IMR-90 (cell line): ENCODE measurements at regions not wholly inside any gene's neighbourhood (a gene's known extent, or its start where the extent isn't known, plus 50 kb on each side); places are given as distances from the start of the nearest gene placed in this dataset.

Experiments
- ATAC-seq: fragments of 200-7000 bp; cut with Tn5 transposase; 2 replicates; pipeline ENCODE4 v1.9.1; 2020; ENCODE audit warnings: low read depth, mild to moderate bottlenecking, moderate library complexity
- BruUV-seq: library from RNA; stranded (reverse); fragments of 400-500 nt; replicated peaks from 2 replicates; lab custom pipeline; 2021; lab: Mats Ljungman, UMichigan
- CTCF ChIA-PET: fragments of 300-600 bp; formaldehyde crosslinking; extraction: SDS; loops from one replicate; lab custom pipeline; 2021; ENCODE audit warnings: antibody characterized with exemption; lab: Yijun Ruan, JAX
- POLR2A ChIA-PET: fragments of 300-600 bp; sonication (Branson Sonifier 250); formaldehyde crosslinking; loops from one replicate; lab custom pipeline; 2022; ENCODE audit warnings: antibody characterized with exemption; ENCODE audit not compliant: unreplicated experiment; lab: Charles Lee
- DNase-seq: peaks from one replicate; pipeline ENCODE4 v3.0.0; 2013
- H2AFZ ChIP-seq: replicated peaks from 2 replicates; pipeline ENCODE3; 2013; ENCODE audit warnings: low read length, mild to moderate bottlenecking; ENCODE audit not compliant: poor library complexity
- H2AK5ac ChIP-seq: 2 replicates; pipeline ENCODE4 v1.6.1; 2013; ENCODE audit warnings: low read depth, low read length, inconsistent platforms
- H2AK9ac ChIP-seq: replicated peaks from 2 replicates; pipeline ENCODE3; 2013; ENCODE audit warnings: mild to moderate bottlenecking, low read depth, low read length, moderate library complexity; ENCODE audit not compliant: poor library complexity
- H2BK120ac ChIP-seq: 2 replicates; pipeline ENCODE4 v1.6.1; 2013; ENCODE audit warnings: low read depth, low read length, inconsistent platforms
- H2BK15ac ChIP-seq: 3 replicates; pipeline ENCODE4 v1.6.1; 2013; ENCODE audit warnings: low read depth, low read length, inconsistent platforms
- H2BK20ac ChIP-seq: 2 replicates; pipeline ENCODE4 v1.6.1; 2013; ENCODE audit warnings: low read depth, mild to moderate bottlenecking, inconsistent platforms, low read length, moderate library complexity
- H2BK5ac ChIP-seq: 2 replicates; pipeline ENCODE4 v1.6.1; 2013; ENCODE audit warnings: mild to moderate bottlenecking, low read depth, low read length, inconsistent platforms; ENCODE audit not compliant: poor library complexity, severe bottlenecking
- H3K14ac ChIP-seq: replicated peaks from 2 replicates; pipeline ENCODE4 v1.6.1; 2013; ENCODE audit warnings: low read depth, low read length, inconsistent platforms
- H3K18ac ChIP-seq: 2 replicates; pipeline ENCODE4 v1.6.1; 2013; ENCODE audit warnings: low read depth, low read length, control low read depth
- H3K23ac ChIP-seq: 2 replicates; pipeline ENCODE4 v1.6.1; 2013; ENCODE audit warnings: low read depth, low read length, inconsistent platforms
- H3K27ac ChIP-seq: 2 replicates; pipeline ENCODE4 v1.5.1; 2013; ENCODE audit warnings: mild to moderate bottlenecking, control low read depth, low read length; ENCODE audit not compliant: insufficient read depth
- H3K27me3 ChIP-seq: 2 replicates; pipeline ENCODE4 v1.6.1; 2013; ENCODE audit warnings: low read length; ENCODE audit not compliant: control insufficient read depth, insufficient read depth
- H3K36me3 ChIP-seq: 2 replicates; pipeline ENCODE4 v1.6.1; 2013; ENCODE audit warnings: low read length, mixed read lengths; ENCODE audit not compliant: control insufficient read depth, insufficient read depth
- H3K4ac ChIP-seq: 2 replicates; pipeline ENCODE4 v1.6.1; 2013; ENCODE audit warnings: low read depth, low read length, inconsistent platforms
- H3K4me1 ChIP-seq: 2 replicates; pipeline ENCODE4 v1.6.1; 2013; ENCODE audit warnings: low read length, mixed read lengths; ENCODE audit not compliant: control insufficient read depth, insufficient read depth
- H3K4me2 ChIP-seq: 2 replicates; pipeline ENCODE4 v1.6.1; 2013; ENCODE audit warnings: low read depth, mild to moderate bottlenecking, control low read depth, low read length, moderate library complexity
- H3K4me3 ChIP-seq: 2 replicates; pipeline ENCODE4 v1.5.1; 2013; ENCODE audit warnings: low read depth, mild to moderate bottlenecking, control low read depth, low read length, moderate library complexity; ENCODE audit not compliant: insufficient read depth
- H3K56ac ChIP-seq: 2 replicates; pipeline ENCODE4 v1.6.1; 2013; ENCODE audit warnings: low read length, inconsistent platforms; ENCODE audit not compliant: insufficient read depth; ENCODE audit errors: extremely low read depth
- H3K79me1 ChIP-seq, 2 experiments: 2 replicates each; pipeline ENCODE4 v1.6.1; 2013; ENCODE audit warnings: low read length in 2 of 2, inconsistent platforms in 1 of 2, low read depth in 1 of 2
- H3K9ac ChIP-seq: 2 replicates; pipeline ENCODE4 v1.6.1; 2013; ENCODE audit warnings: low read depth, low read length, control low read depth
- H3K9me1 ChIP-seq: 2 replicates; pipeline ENCODE4 v1.6.1; 2013; ENCODE audit warnings: low read length, inconsistent platforms; ENCODE audit not compliant: insufficient read depth
- H3K9me3 ChIP-seq: 2 replicates; pipeline ENCODE4 v1.6.1; 2013; ENCODE audit warnings: low read length; ENCODE audit not compliant: control insufficient read depth, insufficient read depth
- H4K20me1 ChIP-seq: 2 replicates; pipeline ENCODE4 v1.6.1; 2013; ENCODE audit warnings: low read length, inconsistent platforms; ENCODE audit not compliant: insufficient read depth
- H4K5ac ChIP-seq: 2 replicates; pipeline ENCODE4 v1.6.1; 2013; ENCODE audit warnings: mild to moderate bottlenecking, low read depth, low read length, control low read depth
- H4K8ac ChIP-seq, 2 experiments: 2 replicates each; pipeline ENCODE4 v1.6.1; 2013; ENCODE audit warnings: low read depth in 2 of 2, low read length in 2 of 2, control low read depth in 1 of 2, inconsistent platforms in 1 of 2
- H4K91ac ChIP-seq: 2 replicates; pipeline ENCODE4 v1.6.1; 2013; ENCODE audit warnings: low read depth, low read length, inconsistent platforms; ENCODE audit not compliant: insufficient read depth
- CEBPB ChIP-seq: IDR thresholded peaks from 2 replicates; pipeline ENCODE4 v1.6.1; 2012; ENCODE audit warnings: low read depth, low read length, improper control_type of control experiment
- CHD1 ChIP-seq: IDR thresholded peaks from 2 replicates; pipeline ENCODE4 v1.6.1; 2012; ENCODE audit warnings: low read depth, low read length, improper control_type of control experiment
- ELK1 ChIP-seq: fragments of 150-350 bp; IDR thresholded peaks from 2 replicates; pipeline ENCODE4 v1.6.1; 2016; ENCODE audit warnings: low read depth, mild to moderate bottlenecking, low read length, moderate library complexity, borderline replicate concordance
- MAZ ChIP-seq: IDR thresholded peaks from 2 replicates; pipeline ENCODE4 v1.6.1; 2012; ENCODE audit warnings: low read depth, mild to moderate bottlenecking, low read length, improper control_type of control experiment, moderate library complexity, borderline replicate concordance
- MXI1 ChIP-seq: IDR thresholded peaks from 2 replicates; pipeline ENCODE4 v1.6.1; 2012; ENCODE audit warnings: low read depth, mild to moderate bottlenecking, low read length, moderate library complexity, borderline replicate concordance
- NFE2L2 ChIP-seq: fragments of 150-350 bp; IDR thresholded peaks from 2 replicates; pipeline ENCODE4 v1.6.1; 2016; ENCODE audit warnings: low read depth, mild to moderate bottlenecking, low read length
- RAD21 ChIP-seq: IDR thresholded peaks from 2 replicates; pipeline ENCODE4 v1.6.1; 2012; ENCODE audit warnings: low read length, improper control_type of control experiment
- RCOR1 ChIP-seq: IDR thresholded peaks from 2 replicates; pipeline ENCODE4 v1.6.1; 2012; ENCODE audit warnings: mild to moderate bottlenecking, low read length, improper control_type of control experiment; ENCODE audit not compliant: insufficient replicate concordance
- WGBS, 2 experiments: methylation state at CpG; one replicate each; pipeline versions ENCODE4 v1.1.5 to v1.1.7; 2013; ENCODE audit warnings: missing lambda C conversion rate in 2 of 2; ENCODE audit not compliant: insufficient read length in 1 of 2; ENCODE audit errors: extremely low coverage in 2 of 2; 5-methylcytosine and 5-hydroxymethylcytosine counted together
- dilution Hi-C: fragments of 300-500 bp; cut with HindIII; formaldehyde crosslinking; loops from one replicate; pipeline ENCODE4 v1.14.3; 2018; ENCODE audit warnings: low sequenced_read_pairs; ENCODE audit not compliant: unreplicated experiment
- in situ Hi-C: fragments of 300-500 bp; cut with MboI; formaldehyde crosslinking; loops from 3 replicates; pipeline ENCODE4 v1.14.3; 2019; ENCODE audit warnings: low sequenced_read_pairs, inconsistent platforms, mixed read lengths
- intact Hi-C: fragments of 100-400 bp; cut with micrococcal nuclease; formaldehyde crosslinking; loops from 2 replicates; pipeline ENCODE4 v1.10.0; 2022

- TF ChIP-seq RCOR1 (no peak), RAD21 (no peak), ELK1 (no peak), NFE2L2 (no peak), CEBPB (no peak), MAZ (no peak), MXI1 (no peak), CHD1 (no peak)
- CTCF ChIA-PET, result interaction anchor here (1.0 to 1.1 kb wide), 2 partner anchors 12 to 24 kb away, joined by 3 read pairs; no protein-coding TSS in a partner anchor
- no peak for ATAC-seq
- peak overlapping the region; percentile 87; the same call in 1 of the 3 replicates for H2BK15ac ChIP-seq
- H4K5ac ChIP-seq, result peak overlapping the region; percentile 12
- WGBS, 2 experiments, result 100% methylated on average over 1 of the region's 1 CpG; no CpG with 5 or more reads in 1 of the 2 experiments
- no peak for DNase-seq
- H3K9me3 ChIP-seq, result no peaks in the 10 kb centered on the region
- peak overlapping the region; percentile 83; the same call in 1 of the 2 replicates for H3K18ac ChIP-seq
- H3K9ac ChIP-seq, result no peak overlapping the region
- 0 out of 2 replicates have a peak overlapping the region, but pooled peaks have one; percentile 14 for H4K91ac ChIP-seq
- H2BK20ac ChIP-seq, result peak overlapping the region; percentile 45
- dilution Hi-C loops (no loop called here), in situ Hi-C loops (no loop called here), intact Hi-C loops (no loop called here)
- H3K27ac ChIP-seq, result no peak overlapping the region; the same call in 1 of the 2 replicates
- H3K4me1 ChIP-seq, result peaks cover 6% of the 10 kb centered on the region
- peak overlapping the region; percentile 79 for H2AK9ac ChIP-seq
- no peaks in the 10 kb centered on the region for H4K20me1 ChIP-seq
- H3K4me2 ChIP-seq, result no peak overlapping the region
- H3K23ac ChIP-seq, result no peak overlapping the region
- no peaks in the 10 kb centered on the region for H3K27me3 ChIP-seq
- POLR2A ChIA-PET, result interaction anchor here (0.5 kb wide), 1 partner anchor 12 kb away, joined by 3 read pairs; no protein-coding TSS in a partner anchor
- H2BK5ac ChIP-seq, result peak overlapping the region; percentile 18
- H3K36me3 ChIP-seq, result no peaks in the 10 kb centered on the region
- no peaks in the 10 kb centered on the region; the same call in 1 of the 2 replicates for H3K9me1 ChIP-seq
- H3K4me3 ChIP-seq, result no peak overlapping the region
- no peaks in the 10 kb centered on the region for H3K79me1 ChIP-seq
- peak overlapping the region; percentile 31 for H2AK5ac ChIP-seq
- no peak overlapping the region for H3K56ac ChIP-seq
- no TSS peak for BruUV-seq
- no peak overlapping the region for H2AFZ ChIP-seq
- H3K14ac ChIP-seq, result no peak overlapping the region; the same call in 1 of the 2 replicates
- peak overlapping the region; percentile 14; the same call in 1 of the 2 replicates for H3K4ac ChIP-seq
- peak overlapping the region; percentile 56 for H2BK120ac ChIP-seq
- H4K8ac ChIP-seq, result peak overlapping the region in 1 of 2 experiments; percentile 50; a peak in 1 of 4 replicates
These were observed 260.8 kb upstream of the POU2AF2 start for GRCh38 chr11:110984693-110985092.
